ENCODE measurements at regions not wholly inside any gene's neighbourhood (a gene's known extent, or its start where the extent isn't known, plus 50 kb on each side); places are given as distances from the start of the nearest gene placed in this dataset.

- TF ChIP-seq, protein P1, sequence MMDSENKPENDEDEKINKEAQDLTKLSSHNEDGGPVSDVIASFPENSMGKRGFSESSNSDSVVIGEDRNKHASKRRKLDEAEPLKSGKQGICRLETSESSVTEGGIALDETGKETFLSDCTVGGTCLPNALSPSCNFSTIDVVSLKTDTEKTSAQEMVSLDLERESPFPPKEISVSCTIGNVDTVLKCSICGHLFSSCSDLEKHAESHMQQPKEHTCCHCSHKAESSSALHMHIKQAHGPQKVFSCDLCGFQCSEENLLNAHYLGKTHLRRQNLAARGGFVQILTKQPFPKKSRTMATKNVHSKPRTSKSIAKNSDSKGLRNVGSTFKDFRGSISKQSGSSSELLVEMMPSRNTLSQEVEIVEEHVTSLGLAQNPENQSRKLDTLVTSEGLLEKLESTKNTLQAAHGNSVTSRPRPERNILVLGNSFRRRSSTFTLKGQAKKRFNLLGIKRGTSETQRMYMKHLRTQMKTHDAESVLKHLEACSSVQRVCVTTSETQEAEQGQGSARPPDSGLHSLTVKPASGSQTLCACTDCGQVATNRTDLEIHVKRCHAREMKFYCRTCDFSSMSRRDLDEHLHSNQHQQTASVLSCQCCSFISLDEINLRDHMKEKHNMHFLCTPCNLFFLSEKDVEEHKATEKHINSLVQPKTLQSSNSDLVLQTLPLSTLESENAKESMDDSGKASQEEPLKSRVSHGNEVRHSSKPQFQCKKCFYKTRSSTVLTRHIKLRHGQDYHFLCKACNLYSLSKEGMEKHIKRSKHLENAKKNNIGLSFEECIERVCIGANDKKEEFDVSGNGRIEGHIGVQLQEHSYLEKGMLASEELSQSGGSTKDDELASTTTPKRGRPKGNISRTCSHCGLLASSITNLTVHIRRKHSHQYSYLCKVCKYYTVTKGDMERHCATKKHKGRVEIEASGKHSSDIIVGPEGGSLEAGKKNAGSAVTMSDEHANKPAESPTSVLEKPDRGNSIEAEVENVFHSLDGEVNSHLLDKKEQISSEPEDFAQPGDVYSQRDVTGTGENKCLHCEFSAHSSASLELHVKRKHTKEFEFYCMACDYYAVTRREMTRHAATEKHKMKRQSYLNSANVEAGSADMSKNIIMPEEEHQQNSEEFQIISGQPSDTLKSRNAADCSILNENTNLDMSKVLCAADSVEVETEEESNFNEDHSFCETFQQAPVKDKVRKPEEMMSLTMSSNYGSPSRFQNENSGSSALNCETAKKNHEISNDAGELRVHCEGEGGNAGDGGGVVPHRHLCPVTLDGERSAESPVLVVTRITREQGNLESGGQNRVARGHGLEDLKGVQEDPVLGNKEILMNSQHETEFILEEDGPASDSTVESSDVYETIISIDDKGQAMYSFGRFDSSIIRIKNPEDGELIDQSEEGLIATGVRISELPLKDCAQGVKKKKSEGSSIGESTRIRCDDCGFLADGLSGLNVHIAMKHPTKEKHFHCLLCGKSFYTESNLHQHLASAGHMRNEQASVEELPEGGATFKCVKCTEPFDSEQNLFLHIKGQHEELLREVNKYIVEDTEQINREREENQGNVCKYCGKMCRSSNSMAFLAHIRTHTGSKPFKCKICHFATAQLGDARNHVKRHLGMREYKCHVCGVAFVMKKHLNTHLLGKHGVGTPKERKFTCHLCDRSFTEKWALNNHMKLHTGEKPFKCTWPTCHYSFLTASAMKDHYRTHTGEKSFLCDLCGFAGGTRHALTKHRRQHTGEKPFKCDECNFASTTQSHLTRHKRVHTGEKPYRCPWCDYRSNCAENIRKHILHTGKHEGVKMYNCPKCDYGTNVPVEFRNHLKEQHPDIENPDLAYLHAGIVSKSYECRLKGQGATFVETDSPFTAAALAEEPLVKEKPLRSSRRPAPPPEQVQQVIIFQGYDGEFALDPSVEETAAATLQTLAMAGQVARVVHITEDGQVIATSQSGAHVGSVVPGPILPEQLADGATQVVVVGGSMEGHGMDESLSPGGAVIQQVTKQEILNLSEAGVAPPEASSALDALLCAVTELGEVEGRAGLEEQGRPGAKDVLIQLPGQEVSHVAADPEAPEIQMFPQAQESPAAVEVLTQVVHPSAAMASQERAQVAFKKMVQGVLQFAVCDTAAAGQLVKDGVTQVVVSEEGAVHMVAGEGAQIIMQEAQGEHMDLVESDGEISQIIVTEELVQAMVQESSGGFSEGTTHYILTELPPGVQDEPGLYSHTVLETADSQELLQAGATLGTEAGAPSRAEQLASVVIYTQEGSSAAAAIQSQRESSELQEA (CRISPR knock-in tag; IDR thresholded peaks at IDR 0.05; ENCODE audit: not compliant biosample characterization): no peak
- no peak for TF ChIP-seq ZNF83 (CRISPR knock-in tag; IDR thresholded peaks at IDR 0.05; ENCODE audit: borderline replicate concordance)
- peak; percentile 55; the same call in 1 of the 2 replicates for TF ChIP-seq FOXJ3 (CRISPR knock-in tag; IDR thresholded peaks at IDR 0.05; ENCODE audit: borderline replicate concordance)
- TF ChIP-seq SIN3A (IDR thresholded peaks at IDR 0.05; ENCODE audit: borderline replicate concordance, low read depth, low read length): no peak
- TF ChIP-seq SP5 (CRISPR knock-in tag; IDR thresholded peaks at IDR 0.05; ENCODE audit: borderline replicate concordance, low read depth): peak; percentile 36; the same call in 1 of the 2 replicates
- TF ChIP-seq TCF7 (IDR thresholded peaks at IDR 0.05; ENCODE audit: low read depth): no peak; the same call in 1 of the 2 replicates
- no peak for TF ChIP-seq MTA1 (CRISPR knock-in tag; IDR thresholded peaks at IDR 0.05; ENCODE audit: borderline replicate concordance)
- TF ChIP-seq SRF (IDR thresholded peaks at IDR 0.05; ENCODE audit: low read depth, low read length): no peak
- no peak for TF ChIP-seq ZNF629 (CRISPR knock-in tag; conservative IDR thresholded peaks at IDR 0.05)
- no peak for TF ChIP-seq ZNF777 (CRISPR knock-in tag; IDR thresholded peaks at IDR 0.05)
- no peak for TF ChIP-seq PHF5A (CRISPR knock-in tag; IDR thresholded peaks at IDR 0.05; ENCODE audit: low read depth, unreplicated experiment)
- no peak for TF ChIP-seq MZF1 (CRISPR knock-in tag; IDR thresholded peaks at IDR 0.05; ENCODE audit: borderline replicate concordance)
- TF ChIP-seq HDAC2 (CRISPR knock-in tag; IDR thresholded peaks at IDR 0.05): peak; percentile 81
- no peak for TF ChIP-seq ZNF891 (CRISPR knock-in tag; IDR thresholded peaks at IDR 0.05)
- TF ChIP-seq ATF4 (CRISPR knock-in tag; IDR thresholded peaks at IDR 0.05): no peak
- no peak for TF ChIP-seq HNRNPLL (IDR thresholded peaks at IDR 0.05; ENCODE audit: low read depth, low read length, poor library complexity, severe bottlenecking)
- peak; percentile 57 for TF ChIP-seq HNF4A (CRISPR knock-in tag; IDR thresholded peaks at IDR 0.05)
- TF ChIP-seq ZNF678 (CRISPR knock-in tag; IDR thresholded peaks at IDR 0.05): no peak
- TF ChIP-seq TBX3 (IDR thresholded peaks at IDR 0.05; ENCODE audit: borderline replicate concordance): no peak
- TF ChIP-seq ZNF354B (CRISPR knock-in tag; IDR thresholded peaks at IDR 0.05): no peak
- no peak for TF ChIP-seq ZKSCAN5 (CRISPR knock-in tag; IDR thresholded peaks at IDR 0.05)
- TF ChIP-seq ZKSCAN1 (IDR thresholded peaks at IDR 0.05; ENCODE audit: low read length): no peak
These were observed 85.7 kb upstream of the NEDD9 start (continued) for GRCh38 chr6:11317885-11318771.

All from HepG2 (cell line).